Spleen (tissue), 7 donors: ENCODE measurements at regions not wholly inside any gene's neighbourhood (a gene's known extent, or its start where the extent isn't known, plus 50 kb on each side); places are given as distances from the start of the nearest gene placed in this dataset.

Experiments
- CTCF ChIP-seq, 11 experiments: fragments of 200-600 bp in 7 of 11; fragments of 450-650 bp in 4 of 11; sonication (generic) in 4 of 11; IDR thresholded peaks in 8 of 11; conservative IDR thresholded peaks in 3 of 11; 1 replicate in 7 of 11; 2 replicates in 4 of 11; pipeline versions ENCODE4 v1.4.0 to v1.8.0; 2016 to 2021; ENCODE audit warnings: antibody characterized with exemption in 11 of 11, inconsistent platforms in 4 of 11, mild to moderate bottlenecking in 1 of 11
- POLR2A ChIP-seq, 3 donors: fragments of 450-650 bp; IDR thresholded peaks; one replicate each; pipeline ENCODE4 v1.5.1; 2017; ENCODE audit warnings: antibody characterized with exemption in 3 of 3, mild to moderate bottlenecking in 1 of 3
- POLR2AphosphoS5 ChIP-seq, 3 donors: sonication (generic); formaldehyde crosslinking; IDR thresholded peaks; one replicate each; pipeline ENCODE4 v1.5.1; 2017; ENCODE audit warnings: antibody characterized with exemption in 3 of 3
- donor health status: DM: no; HTN: no; CAD: no; lungs with moderate emphysema.
- donor health status: DM: no; HTN: no; CAD: no.
- donor health status: DM: no; HTN: no; CAD: no.

DNA sequence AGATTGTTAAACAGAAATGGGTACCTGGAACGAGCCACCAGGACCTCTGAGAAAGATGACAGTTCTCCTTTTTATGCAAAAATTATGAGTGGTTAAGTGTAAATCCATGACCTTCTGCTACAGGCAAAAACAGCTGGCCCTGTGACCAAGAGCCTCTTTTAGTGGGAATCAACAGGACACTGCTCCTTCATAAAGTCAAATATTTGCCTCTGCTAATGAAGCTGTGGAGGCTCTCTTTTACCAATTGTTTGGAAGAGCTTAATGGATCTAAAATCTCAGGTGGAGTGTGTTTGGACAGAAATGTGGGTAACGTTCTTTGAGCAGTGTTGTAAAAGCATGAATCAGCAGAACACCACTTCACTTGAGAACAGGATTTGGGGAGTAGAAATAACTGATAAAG lies 117.5 kb upstream of the PCSK2 start:
- TF ChIP-seq CTCF (IDR thresholded peaks at IDR 0.05 in 8 of 11, conservative IDR thresholded peaks at IDR 0.05 in 3 of 11) = no peak
- no peak for TF ChIP-seq POLR2A (IDR thresholded peaks at IDR 0.05)
- no peak for TF ChIP-seq POLR2AphosphoS5 (IDR thresholded peaks at IDR 0.05)
